Neural progenitor cell (in vitro differentiated cells): ENCODE measurements at regions not wholly inside any gene's neighbourhood (a gene's known extent, or its start where the extent isn't known, plus 50 kb on each side); places are given as distances from the start of the nearest gene placed in this dataset.

ENCODE experiments used
- CTCF ChIP-seq: fragments of 200-600 bp; sonication (generic); IDR thresholded peaks from 2 replicates; pipeline ENCODE4 v1.5.1; 2017; ENCODE audit warnings: antibody characterized with exemption, mild to moderate bottlenecking
- EZH2 ChIP-seq: fragments of 200-600 bp; sonication (generic); IDR thresholded peaks from 2 replicates; pipeline ENCODE4 v1.6.1; 2017; ENCODE audit warnings: antibody characterized with exemption, mild to moderate bottlenecking, moderate library complexity

GRCh38 chr3:11933529-11933928, 70.7 kb upstream of the SYN2 start:
- TF ChIP-seq CTCF, result no peak
- TF ChIP-seq EZH2, result no peak
